ENCODE measurements at regions not wholly inside any gene's neighbourhood (a gene's known extent, or its start where the extent isn't known, plus 50 kb on each side); places are given as distances from the start of the nearest gene placed in this dataset.
"Not testable (repeated sequence)": the region's sequence is repeated elsewhere in the genome, so short reads cannot be mapped to it uniquely, and the experiment has no call there.

GRCh38 chr3:95210878-95211277 lies 1148.0 kb downstream of the NSUN3 start:
- no peaks in the 10 kb centered on the region for H3K27me3 Mint-ChIP-seq
- DNase-seq (no peak), ATAC-seq (ENCODE audit: low read depth) (no peak)
- peaks cover 4% of the 10 kb centered on the region for H3K9me3 Mint-ChIP-seq
- H3K36me3 Mint-ChIP-seq: no peaks in the 10 kb centered on the region
- POLR2A ChIA-PET: no interaction called here
- no peaks in the 10 kb centered on the region for H3K4me1 Mint-ChIP-seq
- H3K4me3 Mint-ChIP-seq: no peak overlapping the region
- no peak overlapping the region for H3K27ac Mint-ChIP-seq

DNA sequence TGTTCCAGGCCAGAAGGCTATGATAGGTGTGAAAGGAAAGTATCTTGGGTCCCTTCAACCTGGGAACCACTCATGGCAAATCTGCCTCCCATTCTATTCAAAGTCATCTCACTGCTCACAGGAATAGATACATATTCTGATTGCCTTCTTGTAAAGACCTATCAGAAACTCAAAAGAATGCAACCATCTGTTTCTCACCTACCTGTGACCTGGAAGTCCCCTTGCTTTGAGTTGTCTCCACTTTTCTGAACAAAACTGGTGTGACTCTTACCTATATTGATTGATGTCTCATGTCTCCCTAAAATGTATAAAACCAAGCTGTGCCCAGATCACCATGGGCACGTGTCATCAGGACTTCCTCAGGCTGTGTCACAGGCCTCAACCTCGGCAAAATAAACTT lies 1149.3 kb downstream of the NSUN3 start:
- POLR2A ChIA-PET: no interaction called here
- Mint-ChIP-seq H3K36me3 (no peaks in the 10 kb centered on the region), H3K4me1 (no peaks in the 10 kb centered on the region), H3K27ac (no peak overlapping the region), H3K4me3 (no peak overlapping the region), H3K9me3 (peaks cover 4% of the 10 kb centered on the region), H3K27me3 (no peaks in the 10 kb centered on the region)
- ATAC-seq (ENCODE audit: low read depth) (no peak), DNase-seq (no peak)

DNA sequence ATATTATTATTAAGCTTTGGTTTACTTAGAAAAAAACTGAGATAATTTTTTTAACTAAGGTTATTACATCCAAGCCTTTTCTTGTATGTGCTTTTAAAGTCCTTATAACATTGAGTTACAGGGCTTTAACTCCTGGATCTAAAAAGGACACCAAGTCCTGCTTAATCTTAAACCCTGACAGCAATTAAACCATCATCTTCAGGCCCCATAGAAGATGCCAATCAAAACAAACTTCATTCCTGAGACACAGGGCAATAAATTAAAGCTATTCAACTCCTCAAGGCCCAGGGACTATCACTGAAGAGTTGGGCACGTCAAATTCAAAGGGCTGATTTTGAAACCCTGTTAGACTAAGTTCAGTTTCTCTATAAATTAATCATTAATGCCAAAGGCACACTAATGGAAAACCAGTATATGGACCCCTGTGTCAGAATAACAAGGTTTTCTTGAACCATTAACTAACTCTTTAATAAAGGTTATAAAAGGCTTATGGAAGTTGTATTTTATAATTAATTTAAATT lies 1152.6 kb downstream of the NSUN3 start:
- ATAC-seq (ENCODE audit: low read depth) (no peak), DNase-seq (no peak)
- Mint-ChIP-seq H3K27ac (no peak overlapping the region), H3K4me3 (no peak overlapping the region), H3K4me1 (no peaks in the 10 kb centered on the region), H3K27me3 (no peaks in the 10 kb centered on the region), H3K9me3 (peaks cover 6% of the 10 kb centered on the region), H3K36me3 (no peaks in the 10 kb centered on the region)
- POLR2A ChIA-PET: no interaction called here

DNA sequence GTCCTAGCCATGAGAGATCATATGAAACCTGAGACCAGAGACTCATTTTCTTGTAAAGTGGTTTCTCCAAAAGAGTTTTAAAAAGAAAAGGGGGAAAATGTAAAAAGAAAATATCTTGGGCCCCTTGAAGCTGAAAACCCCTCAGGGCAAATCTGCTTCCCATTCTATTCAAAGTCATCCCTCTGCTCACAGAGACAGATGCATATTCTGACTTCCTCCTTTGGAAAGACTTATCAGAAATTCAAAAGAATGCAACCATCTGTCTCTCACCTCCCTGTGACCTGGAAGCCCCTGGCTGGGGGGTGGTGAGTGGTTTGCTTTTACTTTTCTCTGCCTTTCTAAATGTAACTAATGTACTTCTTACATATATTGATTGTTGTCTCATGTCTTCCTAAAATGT lies 1154.8 kb downstream of the NSUN3 start:
- Mint-ChIP-seq H3K4me1 (no peaks in the 10 kb centered on the region), H3K9me3 (peaks cover 2% of the 10 kb centered on the region), H3K27me3 (no peaks in the 10 kb centered on the region), H3K27ac (no peak overlapping the region), H3K36me3 (no peaks in the 10 kb centered on the region), H3K4me3 (no peak overlapping the region)
- ATAC-seq (ENCODE audit: low read depth): no peak
- POLR2A ChIA-PET: no interaction called here
- DNase-seq: no peak

DNA sequence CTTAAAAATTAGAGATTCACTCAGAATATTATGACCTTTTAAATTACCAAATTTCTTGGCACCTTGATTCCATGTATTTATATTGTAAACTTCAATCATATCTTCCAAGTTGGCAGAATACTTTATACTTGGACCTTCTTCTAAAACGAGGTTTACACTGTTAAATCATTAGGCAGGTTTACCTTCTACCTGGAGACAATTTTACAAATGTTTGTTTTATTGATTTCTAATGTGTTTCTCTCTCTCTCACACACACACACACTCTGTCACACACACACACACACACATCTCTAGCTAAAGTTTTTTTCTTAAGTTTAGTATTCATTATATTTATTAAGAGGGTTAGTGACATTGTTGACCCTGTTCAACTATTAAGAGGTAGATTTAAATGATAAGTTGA lies 1155.6 kb downstream of the NSUN3 start:
- DNase-seq (no peak), ATAC-seq (ENCODE audit: low read depth) (no peak)
- POLR2A ChIA-PET: no interaction called here
- Mint-ChIP-seq H3K36me3 (no peaks in the 10 kb centered on the region), H3K4me3 (no peak overlapping the region), H3K27me3 (no peaks in the 10 kb centered on the region), H3K27ac (no peak overlapping the region), H3K9me3 (peaks cover 2% of the 10 kb centered on the region), H3K4me1 (no peaks in the 10 kb centered on the region)

GRCh38 chr3:95226437-95226836 lies 1163.6 kb downstream of the NSUN3 start:
- POLR2A ChIA-PET: no interaction called here
- Mint-ChIP-seq H3K9me3 (peaks cover 5% of the 10 kb centered on the region), H3K27me3 (no peaks in the 10 kb centered on the region), H3K36me3 (no peaks in the 10 kb centered on the region), H3K27ac (no peak overlapping the region), H3K4me1 (no peaks in the 10 kb centered on the region), H3K4me3 (no peak overlapping the region)
- ATAC-seq (ENCODE audit: low read depth) (no peak), DNase-seq (no peak)

DNA sequence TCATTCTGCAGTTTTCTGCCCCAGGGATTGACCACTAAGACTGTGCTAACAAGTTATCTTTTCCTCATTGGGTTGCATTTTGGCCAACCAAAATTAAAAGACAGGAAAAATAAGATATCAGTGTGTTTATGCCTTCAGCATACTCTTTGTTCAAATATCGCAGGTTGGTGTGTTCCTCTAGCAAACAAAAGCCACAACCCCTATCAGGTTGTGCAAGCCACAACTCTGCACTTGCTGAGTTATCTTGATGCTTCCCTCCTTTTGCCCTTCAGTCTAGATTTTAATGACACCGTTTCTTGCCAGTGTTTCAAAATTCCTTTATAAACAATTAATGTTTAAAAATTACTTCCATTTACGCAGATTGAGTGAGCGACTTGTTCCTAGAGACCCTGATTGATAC lies 1164.2 kb downstream of the NSUN3 start:
- H3K36me3 Mint-ChIP-seq: no peaks in the 10 kb centered on the region
- H3K4me1 Mint-ChIP-seq: no peaks in the 10 kb centered on the region
- H3K27ac Mint-ChIP-seq: no peak overlapping the region
- ATAC-seq (ENCODE audit: low read depth): no peak
- POLR2A ChIA-PET: no interaction called here
- DNase-seq: no peak
- H3K9me3 Mint-ChIP-seq: peaks cover 5% of the 10 kb centered on the region
- H3K27me3 Mint-ChIP-seq: no peaks in the 10 kb centered on the region
- H3K4me3 Mint-ChIP-seq: no peak overlapping the region

DNA sequence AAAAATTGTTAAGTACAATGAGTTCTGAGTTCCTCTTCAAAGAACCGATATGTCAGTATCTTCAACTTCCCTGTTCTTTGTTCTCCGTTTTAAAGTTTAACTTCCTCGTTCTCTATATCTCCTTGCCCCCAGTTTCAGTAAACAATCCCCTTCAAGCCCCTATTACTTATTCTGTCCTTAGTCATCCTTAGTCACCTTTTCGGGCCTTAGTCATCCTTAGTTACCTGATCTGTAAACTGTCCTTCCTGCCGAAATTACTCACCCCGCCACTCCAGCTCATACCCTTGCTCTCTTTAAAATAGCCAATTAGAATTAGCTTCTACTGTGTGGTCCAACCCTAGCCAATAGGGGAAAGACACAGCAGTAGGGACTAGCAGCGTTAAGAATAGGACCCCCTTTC lies 1165.6 kb downstream of the NSUN3 start:
- ATAC-seq (ENCODE audit: low read depth): no peak
- no peak overlapping the region for H3K27ac Mint-ChIP-seq
- DNase-seq: no peak
- no peaks in the 10 kb centered on the region for H3K4me1 Mint-ChIP-seq
- H3K4me3 Mint-ChIP-seq: no peak overlapping the region
- no peaks in the 10 kb centered on the region for H3K27me3 Mint-ChIP-seq
- H3K9me3 Mint-ChIP-seq: peaks cover 5% of the 10 kb centered on the region
- no peaks in the 10 kb centered on the region for H3K36me3 Mint-ChIP-seq
- POLR2A ChIA-PET: no interaction called here

- H3K9me3 Mint-ChIP-seq: peaks cover 2% of the 10 kb centered on the region
- DNase-seq (no peak), ATAC-seq (ENCODE audit: low read depth) (no peak)
- POLR2A ChIA-PET: no interaction called here
- H3K4me1 Mint-ChIP-seq: no peaks in the 10 kb centered on the region
- H3K27me3 Mint-ChIP-seq: no peaks in the 10 kb centered on the region
- H3K27ac Mint-ChIP-seq: no peak overlapping the region
- no peak overlapping the region for H3K4me3 Mint-ChIP-seq
- no peaks in the 10 kb centered on the region for H3K36me3 Mint-ChIP-seq
These were observed 1173.1 kb downstream of the NSUN3 start for GRCh38 chr3:95235916-95236315.

GRCh38 chr3:95237783-95238182 lies 1174.9 kb downstream of the NSUN3 start:
- H3K4me1 Mint-ChIP-seq: no peaks in the 10 kb centered on the region
- no peaks in the 10 kb centered on the region for H3K36me3 Mint-ChIP-seq
- H3K27me3 Mint-ChIP-seq: no peaks in the 10 kb centered on the region
- POLR2A ChIA-PET: no interaction called here
- H3K27ac Mint-ChIP-seq: no peak overlapping the region
- DNase-seq (no peak), ATAC-seq (ENCODE audit: low read depth) (no peak)
- no peak overlapping the region for H3K4me3 Mint-ChIP-seq
- peaks cover 2% of the 10 kb centered on the region for H3K9me3 Mint-ChIP-seq

DNA sequence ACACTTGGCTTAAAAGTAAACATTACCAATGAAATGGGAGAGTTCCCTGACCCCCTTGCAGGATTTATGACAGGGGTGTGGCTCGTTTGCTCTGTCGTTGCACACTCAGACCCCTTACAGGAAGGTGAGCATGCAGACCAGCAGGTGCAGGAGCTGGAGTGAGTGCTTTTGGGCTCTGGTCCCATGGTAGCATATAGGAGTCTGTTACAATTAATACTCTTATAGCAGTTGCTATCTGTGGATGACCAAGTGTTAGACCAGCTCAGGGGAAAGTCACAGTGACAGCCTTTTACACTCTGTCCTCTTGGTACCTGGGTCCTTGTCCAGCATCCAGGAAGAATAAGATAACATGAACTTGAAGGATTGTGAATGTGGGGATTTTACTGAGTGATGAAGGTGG lies 1177.5 kb downstream of the NSUN3 start:
- DNase-seq: no peak
- H3K36me3 Mint-ChIP-seq: no peaks in the 10 kb centered on the region
- H3K9me3 Mint-ChIP-seq: peaks cover 2% of the 10 kb centered on the region
- H3K27me3 Mint-ChIP-seq: no peaks in the 10 kb centered on the region
- POLR2A ChIA-PET: no interaction called here
- H3K4me3 Mint-ChIP-seq: no peak overlapping the region
- H3K27ac Mint-ChIP-seq: no peak overlapping the region
- no peaks in the 10 kb centered on the region for H3K4me1 Mint-ChIP-seq
- ATAC-seq (ENCODE audit: low read depth): no peak

- POLR2A ChIA-PET; ATAC-seq (ENCODE audit: low read depth); H3K36me3 Mint-ChIP-seq; H3K27ac Mint-ChIP-seq; H3K9me3 Mint-ChIP-seq; DNase-seq; H3K27me3 Mint-ChIP-seq; H3K4me3 Mint-ChIP-seq; H3K4me1 Mint-ChIP-seq: not testable (repeated sequence)
These were observed 1178.4 kb downstream of the NSUN3 start for GRCh38 chr3:95241256-95241655.

GRCh38 chr3:95246413-95246812 lies 1183.6 kb downstream of the NSUN3 start:
- DNase-seq (no peak), ATAC-seq (ENCODE audit: low read depth) (no peak)
- no peak overlapping the region for H3K27ac Mint-ChIP-seq
- no peaks in the 10 kb centered on the region for H3K36me3 Mint-ChIP-seq
- H3K27me3 Mint-ChIP-seq: no peaks in the 10 kb centered on the region
- POLR2A ChIA-PET: no interaction called here
- no peaks in the 10 kb centered on the region for H3K4me1 Mint-ChIP-seq
- peaks cover 3% of the 10 kb centered on the region for H3K9me3 Mint-ChIP-seq
- H3K4me3 Mint-ChIP-seq: no peak overlapping the region

DNA sequence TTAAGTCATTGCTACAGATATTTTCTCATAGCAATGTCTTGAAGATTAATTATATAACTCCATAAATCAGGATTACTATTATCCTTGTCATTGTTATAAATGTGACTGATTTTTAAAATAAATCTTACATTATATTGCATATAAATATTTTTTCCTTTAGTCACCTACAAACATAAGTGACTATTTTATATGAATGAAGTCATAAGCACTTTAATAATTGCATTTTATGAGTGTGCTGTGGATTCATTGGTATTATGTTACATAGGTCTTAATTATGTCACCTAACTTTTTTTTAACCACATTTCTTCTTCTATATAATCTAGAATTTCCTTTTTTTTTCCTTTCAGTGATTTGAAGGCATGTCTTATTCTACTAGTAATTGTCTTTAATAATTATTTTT lies 1191.2 kb downstream of the NSUN3 start:
- Mint-ChIP-seq H3K36me3 (no peaks in the 10 kb centered on the region), H3K27ac (no peak overlapping the region), H3K4me1 (no peaks in the 10 kb centered on the region), H3K27me3 (no peaks in the 10 kb centered on the region), H3K9me3 (peaks cover 6% of the 10 kb centered on the region), H3K4me3 (no peak overlapping the region)
- ATAC-seq (ENCODE audit: low read depth) (no peak), DNase-seq (no peak)
- POLR2A ChIA-PET: no interaction called here

GRCh38 chr3:95254758-95255157 lies 1191.9 kb downstream of the NSUN3 start:
- no peak overlapping the region for H3K27ac Mint-ChIP-seq
- peaks cover 6% of the 10 kb centered on the region for H3K9me3 Mint-ChIP-seq
- no peak overlapping the region for H3K4me3 Mint-ChIP-seq
- ATAC-seq (ENCODE audit: low read depth) (no peak), DNase-seq (no peak)
- no peaks in the 10 kb centered on the region for H3K36me3 Mint-ChIP-seq
- no peaks in the 10 kb centered on the region for H3K4me1 Mint-ChIP-seq
- POLR2A ChIA-PET: no interaction called here
- no peaks in the 10 kb centered on the region for H3K27me3 Mint-ChIP-seq

Measured in activated naive CD8-positive, alpha-beta T cell treated with anti-CD3 and anti-CD28 coated beads, Interleukin-2, amount 10 ng/mL, durations not matched to agents 7 days and 5 days (primary cell).